ENCODE measurements at regions not wholly inside any gene's neighbourhood (a gene's known extent, or its start where the extent isn't known, plus 50 kb on each side); places are given as distances from the start of the nearest gene placed in this dataset.

- TF ChIP-seq EZH2 (IDR thresholded peaks at IDR 0.05; ENCODE audit: insufficient read depth, poor library complexity, severe bottlenecking) (no peak), EZH2phosphoT487 (IDR thresholded peaks at IDR 0.05; ENCODE audit: insufficient read depth, low read depth) (no peak)
Observed at GRCh38 chr6:141735126-141735525, 397.6 kb upstream of the GJE1 start.

Measured in GM23248 (cell line).